Panc1 (cell line): ENCODE measurements at regions not wholly inside any gene's neighbourhood (a gene's known extent, or its start where the extent isn't known, plus 50 kb on each side); places are given as distances from the start of the nearest gene placed in this dataset.

Experiments
- POLR2AphosphoS5 ChIP-seq: IDR thresholded peaks from 2 replicates; pipeline ENCODE4 v1.6.1; 2012; ENCODE audit warnings: mild to moderate bottlenecking, low read depth, low read length, moderate library complexity
- TF ChIP-seq, protein P1 (sequence below): fragments of 450-650 bp; IDR thresholded peaks from 2 replicates; pipeline ENCODE4 v1.5.1; 2017; ENCODE audit warnings: mild to moderate bottlenecking
- TF ChIP-seq, protein P2 (sequence below), 2 experiments: IDR thresholded peaks; 2 replicates each; pipeline ENCODE4 v1.6.1; 2011 to 2012; ENCODE audit warnings: low read depth in 2 of 2, control low read depth in 1 of 2, low read length in 1 of 2, mild to moderate bottlenecking in 1 of 2, moderate library complexity in 1 of 2; ENCODE audit not compliant: insufficient read depth in 1 of 2

DNA sequence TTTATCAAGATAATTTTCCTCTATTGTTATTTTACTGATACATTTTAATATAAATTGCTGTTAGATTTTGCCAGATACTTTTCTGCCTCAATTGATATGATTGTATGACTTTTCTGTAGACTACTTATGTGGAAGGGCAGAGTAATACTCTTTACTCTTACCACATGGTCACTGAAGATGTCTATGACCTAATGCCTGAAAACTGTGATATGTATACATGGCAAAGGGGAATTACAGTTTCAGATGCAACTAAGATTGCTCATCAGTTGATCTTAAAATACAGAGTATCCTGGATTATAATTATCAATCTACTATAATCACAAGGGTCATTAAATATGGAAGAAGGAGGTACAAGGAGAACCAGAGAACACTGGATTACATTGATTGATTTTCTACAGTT, 1528.0 kb downstream of the BRINP3 start:
- TF ChIP-seq, protein P1, sequence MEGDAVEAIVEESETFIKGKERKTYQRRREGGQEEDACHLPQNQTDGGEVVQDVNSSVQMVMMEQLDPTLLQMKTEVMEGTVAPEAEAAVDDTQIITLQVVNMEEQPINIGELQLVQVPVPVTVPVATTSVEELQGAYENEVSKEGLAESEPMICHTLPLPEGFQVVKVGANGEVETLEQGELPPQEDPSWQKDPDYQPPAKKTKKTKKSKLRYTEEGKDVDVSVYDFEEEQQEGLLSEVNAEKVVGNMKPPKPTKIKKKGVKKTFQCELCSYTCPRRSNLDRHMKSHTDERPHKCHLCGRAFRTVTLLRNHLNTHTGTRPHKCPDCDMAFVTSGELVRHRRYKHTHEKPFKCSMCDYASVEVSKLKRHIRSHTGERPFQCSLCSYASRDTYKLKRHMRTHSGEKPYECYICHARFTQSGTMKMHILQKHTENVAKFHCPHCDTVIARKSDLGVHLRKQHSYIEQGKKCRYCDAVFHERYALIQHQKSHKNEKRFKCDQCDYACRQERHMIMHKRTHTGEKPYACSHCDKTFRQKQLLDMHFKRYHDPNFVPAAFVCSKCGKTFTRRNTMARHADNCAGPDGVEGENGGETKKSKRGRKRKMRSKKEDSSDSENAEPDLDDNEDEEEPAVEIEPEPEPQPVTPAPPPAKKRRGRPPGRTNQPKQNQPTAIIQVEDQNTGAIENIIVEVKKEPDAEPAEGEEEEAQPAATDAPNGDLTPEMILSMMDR = no peak
- TF ChIP-seq, protein P2, sequence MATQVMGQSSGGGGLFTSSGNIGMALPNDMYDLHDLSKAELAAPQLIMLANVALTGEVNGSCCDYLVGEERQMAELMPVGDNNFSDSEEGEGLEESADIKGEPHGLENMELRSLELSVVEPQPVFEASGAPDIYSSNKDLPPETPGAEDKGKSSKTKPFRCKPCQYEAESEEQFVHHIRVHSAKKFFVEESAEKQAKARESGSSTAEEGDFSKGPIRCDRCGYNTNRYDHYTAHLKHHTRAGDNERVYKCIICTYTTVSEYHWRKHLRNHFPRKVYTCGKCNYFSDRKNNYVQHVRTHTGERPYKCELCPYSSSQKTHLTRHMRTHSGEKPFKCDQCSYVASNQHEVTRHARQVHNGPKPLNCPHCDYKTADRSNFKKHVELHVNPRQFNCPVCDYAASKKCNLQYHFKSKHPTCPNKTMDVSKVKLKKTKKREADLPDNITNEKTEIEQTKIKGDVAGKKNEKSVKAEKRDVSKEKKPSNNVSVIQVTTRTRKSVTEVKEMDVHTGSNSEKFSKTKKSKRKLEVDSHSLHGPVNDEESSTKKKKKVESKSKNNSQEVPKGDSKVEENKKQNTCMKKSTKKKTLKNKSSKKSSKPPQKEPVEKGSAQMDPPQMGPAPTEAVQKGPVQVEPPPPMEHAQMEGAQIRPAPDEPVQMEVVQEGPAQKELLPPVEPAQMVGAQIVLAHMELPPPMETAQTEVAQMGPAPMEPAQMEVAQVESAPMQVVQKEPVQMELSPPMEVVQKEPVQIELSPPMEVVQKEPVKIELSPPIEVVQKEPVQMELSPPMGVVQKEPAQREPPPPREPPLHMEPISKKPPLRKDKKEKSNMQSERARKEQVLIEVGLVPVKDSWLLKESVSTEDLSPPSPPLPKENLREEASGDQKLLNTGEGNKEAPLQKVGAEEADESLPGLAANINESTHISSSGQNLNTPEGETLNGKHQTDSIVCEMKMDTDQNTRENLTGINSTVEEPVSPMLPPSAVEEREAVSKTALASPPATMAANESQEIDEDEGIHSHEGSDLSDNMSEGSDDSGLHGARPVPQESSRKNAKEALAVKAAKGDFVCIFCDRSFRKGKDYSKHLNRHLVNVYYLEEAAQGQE (IDR thresholded peaks at IDR 0.05; ENCODE audit: insufficient read depth in 1 of 2, low read depth in 2 of 2, low read length in 1 of 2) = no peak
- TF ChIP-seq POLR2AphosphoS5 = no peak
